Muscle of leg (tissue), 3 donors: ENCODE measurements at regions not wholly inside any gene's neighbourhood (a gene's known extent, or its start where the extent isn't known, plus 50 kb on each side); places are given as distances from the start of the nearest gene placed in this dataset.
"Not testable (repeated sequence)": the region's sequence is repeated elsewhere in the genome, so short reads cannot be mapped to it uniquely, and the experiment has no call there.

ENCODE experiments used
- DNase-seq: peaks from one replicate; pipeline ENCODE4 v3.0.0; 2013
- H3K27ac ChIP-seq: one replicate; pipeline ENCODE4 v1.5.1; 2013; ENCODE audit warnings: mild to moderate bottlenecking, low read length, control low read depth
- H3K27me3 ChIP-seq: one replicate; pipeline ENCODE4 v1.6.1; 2013; ENCODE audit warnings: low read length; ENCODE audit not compliant: control insufficient read depth, insufficient read depth
- H3K36me3 ChIP-seq: one replicate; pipeline ENCODE4 v1.6.1; 2013; ENCODE audit warnings: low read length; ENCODE audit not compliant: control insufficient read depth, insufficient read depth
- H3K4me1 ChIP-seq: one replicate; pipeline ENCODE4 v1.6.1; 2013; ENCODE audit warnings: low read length; ENCODE audit not compliant: control insufficient read depth, insufficient read depth
- H3K4me3 ChIP-seq: one replicate; pipeline ENCODE4 v1.5.1; 2013; ENCODE audit warnings: low read length, control low read depth
- H3K9me3 ChIP-seq: replicated peaks from 2 replicates; pipeline ENCODE4 v1.6.1; 2013; ENCODE audit warnings: low read depth, low read length; ENCODE audit not compliant: control insufficient read depth
- WGBS: methylation state at CpG from one replicate; pipeline ENCODE4 v1.1.5; 2013; ENCODE audit warnings: missing lambda C conversion rate; ENCODE audit not compliant: insufficient coverage; 5-methylcytosine and 5-hydroxymethylcytosine counted together

DNA sequence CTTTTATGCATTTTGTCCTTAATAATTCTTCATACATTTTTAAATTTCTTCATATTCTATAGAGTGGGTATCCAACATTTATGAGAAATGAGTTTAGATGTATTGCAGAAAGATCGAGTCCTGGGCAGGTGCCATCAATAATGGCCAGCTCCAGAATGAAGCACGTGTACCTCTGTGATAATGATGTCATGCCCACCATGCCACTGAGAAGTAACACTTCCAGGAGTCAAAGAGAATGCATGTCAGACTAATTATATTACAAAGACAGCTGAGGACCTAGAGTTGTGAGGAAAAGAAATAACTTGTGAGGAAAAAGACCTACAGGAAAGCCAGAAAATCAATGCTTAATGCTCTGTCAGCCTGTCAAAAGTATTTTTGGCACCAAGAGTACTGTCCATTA lies 157.4 kb upstream of the P2RY1 start:
- WGBS = no CpG with 5 or more reads among the region's 2 CpGs
- no peaks in the 10 kb centered on the region for H3K9me3 ChIP-seq
- H3K27me3 ChIP-seq = no peaks in the 10 kb centered on the region
- H3K27ac ChIP-seq = no peak overlapping the region
- no peak for DNase-seq
- no peaks in the 10 kb centered on the region for H3K36me3 ChIP-seq
- no peak overlapping the region for H3K4me3 ChIP-seq
- no peaks in the 10 kb centered on the region for H3K4me1 ChIP-seq

DNA sequence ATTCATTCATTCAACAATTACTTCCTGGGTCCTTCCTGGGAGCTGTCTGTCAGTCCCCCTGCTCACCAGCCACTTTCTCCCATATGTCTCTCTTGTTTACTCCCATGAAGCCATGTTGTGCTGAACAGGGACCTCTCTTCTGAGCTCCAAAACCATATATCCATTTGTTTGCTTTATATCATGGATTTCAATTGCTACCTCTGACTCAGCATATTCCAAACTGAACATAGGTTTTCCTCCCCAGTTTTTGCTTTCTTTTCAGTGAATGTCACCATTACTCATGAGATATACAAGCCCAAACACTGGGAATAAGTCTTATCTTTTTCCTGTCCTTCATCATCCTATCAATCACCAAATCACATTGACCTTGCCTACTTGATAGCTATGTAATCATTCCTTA lies 152.5 kb upstream of the P2RY1 start:
- peaks cover 4% of the 10 kb centered on the region for H3K9me3 ChIP-seq
- no peaks in the 10 kb centered on the region for H3K27me3 ChIP-seq
- no peaks in the 10 kb centered on the region for H3K36me3 ChIP-seq
- H3K4me3 ChIP-seq = no peak overlapping the region
- no peak for DNase-seq
- no peaks in the 10 kb centered on the region for H3K4me1 ChIP-seq
- H3K27ac ChIP-seq = no peak overlapping the region

DNA sequence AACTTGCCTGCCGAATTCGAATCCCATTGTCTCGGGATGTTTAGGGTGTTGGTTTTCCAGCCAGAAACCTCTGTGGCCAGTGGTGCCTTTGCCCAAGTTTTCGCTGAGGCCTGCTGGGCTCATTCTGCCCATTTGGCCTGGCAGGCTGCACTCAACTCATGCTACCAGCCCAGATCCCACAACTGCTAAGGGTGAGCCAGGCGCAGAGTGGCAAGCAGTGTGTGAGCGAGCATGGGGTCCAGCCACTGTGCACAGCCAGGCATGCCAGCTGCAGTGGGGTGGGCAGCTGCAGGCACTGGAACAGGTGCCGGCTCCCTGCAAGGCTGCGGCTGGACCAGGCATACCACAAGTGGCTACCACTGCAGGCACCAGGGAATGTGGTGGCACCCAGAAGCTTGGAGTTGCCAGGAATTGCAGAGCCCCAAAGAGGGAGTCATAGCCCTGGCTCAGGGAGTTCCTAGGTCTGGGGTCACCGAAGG lies 151.4 kb upstream of the P2RY1 start:
- H3K27ac ChIP-seq = no peak overlapping the region
- peaks cover 4% of the 10 kb centered on the region for H3K9me3 ChIP-seq
- no peak overlapping the region for H3K4me3 ChIP-seq
- WGBS = 93% methylated on average over 7 of the region's 9 CpGs
- no peaks in the 10 kb centered on the region for H3K4me1 ChIP-seq
- H3K36me3 ChIP-seq = no peaks in the 10 kb centered on the region
- no peaks in the 10 kb centered on the region for H3K27me3 ChIP-seq
- DNase-seq = no peak

DNA sequence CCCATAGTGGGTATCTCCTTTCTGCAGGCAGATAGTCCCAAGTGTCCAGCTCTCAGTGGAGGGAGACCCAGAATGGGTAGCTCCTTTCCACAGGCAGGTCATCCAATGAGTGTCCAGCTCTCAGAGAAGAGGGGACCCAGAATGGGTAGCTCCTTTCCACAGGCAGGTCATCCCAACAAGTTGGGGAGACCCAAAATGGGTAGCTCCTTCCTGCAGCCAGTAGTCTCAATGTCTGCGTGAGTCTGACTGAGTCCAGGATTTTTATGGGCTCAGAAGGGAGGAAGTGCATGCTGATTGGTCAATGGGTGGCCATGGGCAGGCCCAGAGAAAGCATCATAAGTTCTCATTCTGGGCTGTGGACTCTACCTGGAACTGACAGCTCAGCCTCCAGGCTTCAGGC lies 150.7 kb upstream of the P2RY1 start:
- WGBS = 100% methylated on average over 1 of the region's 1 CpG
- DNase-seq = no peak
- Histone ChIP-seq H3K27ac (no peak overlapping the region), H3K36me3 (no peaks in the 10 kb centered on the region), H3K9me3 (peaks cover 4% of the 10 kb centered on the region), H3K4me1 (no peaks in the 10 kb centered on the region), H3K27me3 (no peaks in the 10 kb centered on the region), H3K4me3 (no peak overlapping the region)

DNA sequence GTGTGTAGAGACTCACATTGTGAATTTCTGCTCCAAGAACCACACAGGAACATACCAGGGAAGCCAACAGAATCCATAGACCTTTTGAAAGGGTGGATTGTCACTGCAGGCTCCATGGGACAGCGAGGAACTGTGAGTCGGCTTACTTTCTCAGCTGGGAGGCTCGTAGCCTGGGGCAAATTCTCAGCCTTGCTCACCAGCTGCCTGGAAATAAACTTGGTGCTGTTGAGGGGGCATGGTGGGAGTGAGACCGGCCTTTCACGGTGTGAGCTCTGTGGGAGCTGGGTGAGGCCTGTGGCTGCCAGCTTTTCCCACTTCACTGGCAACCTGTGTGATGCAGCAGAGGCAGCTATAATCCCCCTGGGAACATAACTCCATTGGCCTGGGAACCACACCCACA lies 146.6 kb upstream of the P2RY1 start:
- Histone ChIP-seq H3K27me3 (no peaks in the 10 kb centered on the region), H3K27ac (no peak overlapping the region), H3K4me3 (no peak overlapping the region), H3K9me3 (peaks cover 4% of the 10 kb centered on the region), H3K36me3 (no peaks in the 10 kb centered on the region), H3K4me1 (no peaks in the 10 kb centered on the region)
- no peak for DNase-seq
- WGBS = 70% methylated on average over 2 of the region's 5 CpGs

DNA sequence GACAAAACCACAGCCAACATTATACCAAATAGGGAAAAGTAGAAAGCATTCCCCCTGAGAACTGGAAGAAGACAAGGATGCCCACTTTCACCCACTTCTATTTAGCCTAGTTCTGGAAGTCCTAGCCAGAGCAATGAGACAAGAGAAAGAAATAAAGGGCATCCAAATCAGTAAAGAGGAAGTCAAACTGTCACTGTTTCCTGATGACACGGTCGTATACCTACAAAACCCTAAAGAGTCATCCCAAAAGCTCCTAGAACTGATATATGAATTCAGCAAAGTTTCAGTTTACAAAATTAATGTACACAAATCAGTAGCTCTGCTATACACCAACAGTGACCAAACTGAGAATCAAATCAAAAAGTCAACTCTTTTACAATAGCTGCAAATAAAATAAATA lies 142.6 kb upstream of the P2RY1 start:
- not testable (repeated sequence) for H3K9me3 ChIP-seq, DNase-seq, H3K27ac ChIP-seq, H3K27me3 ChIP-seq, H3K4me1 ChIP-seq, H3K36me3 ChIP-seq, H3K4me3 ChIP-seq
- no CpG with 5 or more reads among the region's 2 CpGs for WGBS

DNA sequence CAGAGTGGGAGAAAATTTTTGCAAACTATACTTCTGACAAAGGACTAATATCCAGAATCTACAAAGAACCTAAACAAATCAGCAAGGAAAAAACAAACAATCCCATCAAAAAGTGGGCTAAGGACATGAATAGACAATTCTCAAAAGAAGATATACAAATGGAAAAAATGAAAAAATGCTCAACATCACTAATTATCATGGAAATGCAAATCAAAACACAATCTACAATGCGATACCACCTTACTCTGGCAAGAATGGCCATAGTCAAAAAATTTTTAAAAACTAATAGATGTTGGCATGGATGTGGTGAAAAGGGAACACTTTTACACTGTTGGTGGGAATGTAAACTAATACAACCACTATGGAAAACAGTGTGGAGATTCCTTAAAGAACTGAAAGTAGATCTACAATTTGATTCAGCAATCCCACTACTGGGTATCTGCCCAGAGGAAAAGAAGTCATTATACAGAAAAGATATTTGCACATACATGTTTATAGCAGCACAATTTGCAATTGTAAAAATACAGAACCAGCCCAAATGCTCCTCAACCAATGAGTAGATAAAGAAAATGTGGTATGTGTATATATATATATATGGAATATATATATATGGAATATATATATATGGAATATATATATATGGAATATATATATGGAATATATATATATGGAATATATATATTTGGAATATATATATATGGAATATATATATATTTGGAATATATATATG lies 141.2 kb upstream of the P2RY1 start:
- not testable (repeated sequence) for H3K9me3 ChIP-seq, H3K4me3 ChIP-seq, H3K27ac ChIP-seq, H3K4me1 ChIP-seq, H3K36me3 ChIP-seq, H3K27me3 ChIP-seq, DNase-seq
- WGBS = no CpG with 5 or more reads among the region's 1 CpG

DNA sequence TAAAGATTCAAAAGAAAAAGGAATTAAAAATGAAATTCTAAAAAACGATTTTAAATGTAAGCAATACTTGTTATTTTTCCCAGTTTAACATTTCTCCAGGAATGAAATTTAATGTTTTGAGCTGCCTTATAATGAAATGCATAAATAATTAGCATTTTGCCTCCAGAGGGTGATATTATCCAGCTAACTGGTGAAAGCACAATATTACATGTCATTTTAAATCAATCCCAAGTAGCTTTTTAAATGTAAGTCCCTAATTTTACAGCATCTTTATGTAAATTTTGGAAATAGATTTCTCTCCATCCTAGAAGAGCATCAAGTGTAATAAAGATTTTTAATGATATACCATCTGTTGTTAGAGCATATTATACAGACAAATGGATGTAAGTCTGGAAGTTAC lies 139.1 kb upstream of the P2RY1 start:
- no peak overlapping the region for H3K4me3 ChIP-seq
- DNase-seq = no peak
- no peaks in the 10 kb centered on the region for H3K36me3 ChIP-seq
- WGBS = no CpG with 5 or more reads among the region's 1 CpG
- no peaks in the 10 kb centered on the region for H3K4me1 ChIP-seq
- H3K27ac ChIP-seq = no peak overlapping the region
- no peaks in the 10 kb centered on the region for H3K27me3 ChIP-seq
- H3K9me3 ChIP-seq = no peaks in the 10 kb centered on the region

DNA sequence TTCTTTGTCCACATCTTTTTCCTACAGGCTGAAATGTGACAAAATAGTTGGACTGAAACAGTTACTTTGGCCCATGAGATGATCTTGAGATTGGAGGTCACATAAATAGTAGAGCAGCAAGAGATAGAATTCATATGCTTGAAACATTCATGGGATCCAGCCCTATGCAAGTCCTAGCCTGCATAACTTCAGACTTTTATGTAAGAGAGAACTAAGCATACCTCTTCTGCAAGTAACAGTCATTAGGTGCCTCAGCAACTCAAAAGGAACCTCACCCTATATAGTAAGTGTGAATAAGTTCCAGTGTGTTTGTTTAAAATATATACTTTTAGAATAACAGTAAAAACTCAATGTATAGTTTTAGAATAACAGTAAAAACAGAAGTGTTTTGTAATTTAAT lies 138.0 kb upstream of the P2RY1 start:
- no peak overlapping the region for H3K4me3 ChIP-seq
- no peaks in the 10 kb centered on the region for H3K36me3 ChIP-seq
- H3K4me1 ChIP-seq = no peaks in the 10 kb centered on the region
- H3K27ac ChIP-seq = no peak overlapping the region
- no peak for DNase-seq
- H3K9me3 ChIP-seq = no peaks in the 10 kb centered on the region
- H3K27me3 ChIP-seq = no peaks in the 10 kb centered on the region

DNA sequence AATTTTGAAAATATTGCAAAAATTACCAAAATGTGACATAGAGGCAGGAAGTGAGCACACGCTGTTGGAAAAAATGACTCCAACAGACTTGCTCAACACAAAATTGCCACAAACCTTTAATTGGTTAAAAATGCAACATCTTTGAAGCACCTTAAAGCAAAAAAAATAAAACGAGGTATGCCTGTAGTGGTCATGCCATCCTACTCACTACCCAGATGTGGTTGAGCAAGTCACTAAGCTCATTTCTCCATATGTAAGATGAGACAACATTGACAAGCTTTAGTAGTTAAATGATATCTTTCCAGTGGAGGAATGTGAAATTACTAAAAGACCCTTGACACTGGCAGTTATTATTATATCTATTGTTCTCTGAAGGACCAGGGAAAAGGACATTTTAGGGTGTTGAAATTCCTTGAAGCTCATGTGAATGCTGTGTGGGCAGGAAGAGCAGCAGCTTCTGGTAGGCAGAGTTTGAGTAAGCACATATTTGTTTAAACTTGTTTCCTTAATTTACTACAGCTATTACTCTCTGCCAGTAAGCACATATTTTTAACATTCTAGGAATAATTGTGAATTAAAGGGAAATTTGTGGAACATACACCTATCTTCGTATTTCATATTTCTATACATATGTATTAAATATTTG lies 131.6 kb upstream of the P2RY1 start:
- no CpG with 5 or more reads among the region's 3 CpGs for WGBS
- no peak for DNase-seq
- Histone ChIP-seq H3K9me3 (no peaks in the 10 kb centered on the region), H3K4me3 (no peak overlapping the region), H3K4me1 (no peaks in the 10 kb centered on the region), H3K36me3 (no peaks in the 10 kb centered on the region), H3K27ac (no peak overlapping the region), H3K27me3 (no peaks in the 10 kb centered on the region)
